ENCODE measurements at regions not wholly inside any gene's neighbourhood (a gene's known extent, or its start where the extent isn't known, plus 50 kb on each side); places are given as distances from the start of the nearest gene placed in this dataset.

DNA sequence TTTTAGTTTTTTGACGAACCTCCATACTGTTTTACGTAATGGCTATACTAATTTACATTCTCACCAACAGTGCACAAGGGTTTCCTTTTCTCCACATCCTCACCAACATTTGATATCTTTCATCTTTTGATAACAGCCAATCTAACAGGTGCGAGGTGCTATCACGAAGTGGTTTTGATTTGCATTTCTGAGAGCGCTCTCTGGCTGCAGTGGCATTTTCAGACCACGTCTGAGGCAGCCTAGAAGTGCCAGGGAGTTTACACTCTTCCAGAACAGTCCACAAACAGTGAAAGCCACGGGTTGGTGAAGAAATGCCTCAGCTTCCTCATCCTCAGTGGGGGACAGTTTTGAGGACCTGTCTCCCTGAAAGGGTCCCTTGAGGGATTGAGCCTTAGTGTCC is 471.0 kb downstream of the BCOR start:
- ChIA-PET POLR2A (no interaction called here), CTCF (no interaction called here)
- no peak for DNase-seq (ENCODE audit: low read depth)
- H3K27me3 ChIP-seq (ENCODE audit: control insufficient read depth, insufficient read depth, low read length) = no peaks in the 10 kb centered on the region
- TF ChIP-seq CTCF (IDR thresholded peaks at IDR 0.05; ENCODE audit: insufficient read depth, low read depth, low read length) = no peak
- no peaks in the 10 kb centered on the region for H3K36me3 ChIP-seq (ENCODE audit: control insufficient read depth, insufficient read depth, low read length)
- no peak overlapping the region for H3K4me3 ChIP-seq (ENCODE audit: low read depth, low read length)

DNA sequence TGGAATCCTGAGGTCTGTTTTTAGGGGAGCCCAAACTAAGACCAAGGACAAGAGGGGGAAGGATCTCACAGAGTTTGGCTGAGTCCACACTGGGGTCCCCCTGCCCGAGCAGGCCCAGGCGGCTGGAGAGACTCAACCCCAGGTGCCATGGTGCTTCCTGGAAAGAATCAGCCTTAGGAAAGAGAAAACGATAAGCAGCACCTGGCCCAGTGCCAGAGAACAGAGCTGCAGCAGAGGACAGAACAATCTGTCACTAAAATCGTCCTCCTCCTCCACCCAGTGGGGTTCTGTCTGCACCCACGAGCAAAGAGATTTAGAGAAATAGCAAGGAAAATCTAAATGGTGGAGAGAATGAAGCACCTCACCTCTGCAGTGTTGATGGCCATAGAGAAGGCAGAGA is 470.5 kb downstream of the BCOR start:
- TF ChIP-seq CTCF (IDR thresholded peaks at IDR 0.05; ENCODE audit: insufficient read depth, low read depth, low read length) = no peak
- POLR2A ChIA-PET = no interaction called here
- Histone ChIP-seq H3K36me3 (ENCODE audit: control insufficient read depth, insufficient read depth, low read length) (no peaks in the 10 kb centered on the region), H3K4me3 (ENCODE audit: low read depth, low read length) (no peak overlapping the region), H3K27me3 (ENCODE audit: control insufficient read depth, insufficient read depth, low read length) (no peaks in the 10 kb centered on the region)
- CTCF ChIA-PET = no interaction called here
- no peak for DNase-seq (ENCODE audit: low read depth)

DNA sequence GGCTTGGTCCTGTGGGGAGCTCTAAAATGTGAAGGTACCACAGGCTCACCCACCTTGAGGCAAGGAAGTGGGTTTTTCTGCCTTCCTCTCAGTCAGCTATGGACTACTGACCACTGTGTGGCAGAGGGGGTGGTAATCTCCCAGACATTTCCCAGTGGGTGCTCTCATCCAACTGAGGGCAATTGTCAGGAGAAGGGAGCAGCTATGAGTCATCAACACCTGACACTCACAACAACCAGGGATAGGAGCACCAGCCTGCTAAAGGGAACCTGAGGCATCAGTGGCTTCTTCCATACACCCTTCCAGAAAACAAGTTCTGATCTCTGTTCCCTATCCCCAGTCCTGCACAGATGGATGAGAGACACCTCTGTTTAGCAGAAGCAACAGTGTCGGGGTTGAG is 468.8 kb downstream of the BCOR start:
- no peak for TF ChIP-seq CTCF (IDR thresholded peaks at IDR 0.05; ENCODE audit: insufficient read depth, low read depth, low read length)
- Histone ChIP-seq H3K27me3 (ENCODE audit: control insufficient read depth, insufficient read depth, low read length) (no peaks in the 10 kb centered on the region), H3K4me3 (ENCODE audit: low read depth, low read length) (no peak overlapping the region), H3K36me3 (ENCODE audit: control insufficient read depth, insufficient read depth, low read length) (no peaks in the 10 kb centered on the region)
- CTCF ChIA-PET = no interaction called here
- POLR2A ChIA-PET = no interaction called here
- DNase-seq (ENCODE audit: low read depth) = no peak

DNA sequence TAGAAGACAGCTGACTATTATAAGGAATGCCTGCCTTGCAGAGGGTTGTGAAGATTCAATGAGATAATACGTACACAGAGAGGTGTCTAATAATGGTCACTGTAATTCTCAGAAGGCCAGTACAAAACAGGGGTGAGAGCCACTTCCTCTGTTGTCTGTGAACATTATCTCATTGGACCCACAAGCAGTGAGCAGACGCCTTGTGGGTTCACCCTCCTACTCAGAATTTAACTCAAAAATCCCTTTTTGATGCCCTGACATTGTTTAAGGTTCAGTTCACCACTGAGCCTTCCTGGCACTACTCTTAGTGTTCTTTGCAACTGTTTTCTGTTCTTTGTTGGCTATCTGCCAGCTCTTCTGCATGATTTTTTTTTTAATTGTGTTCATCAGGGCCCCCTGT is 467.4 kb downstream of the BCOR start:
- POLR2A ChIA-PET = no interaction called here

DNA sequence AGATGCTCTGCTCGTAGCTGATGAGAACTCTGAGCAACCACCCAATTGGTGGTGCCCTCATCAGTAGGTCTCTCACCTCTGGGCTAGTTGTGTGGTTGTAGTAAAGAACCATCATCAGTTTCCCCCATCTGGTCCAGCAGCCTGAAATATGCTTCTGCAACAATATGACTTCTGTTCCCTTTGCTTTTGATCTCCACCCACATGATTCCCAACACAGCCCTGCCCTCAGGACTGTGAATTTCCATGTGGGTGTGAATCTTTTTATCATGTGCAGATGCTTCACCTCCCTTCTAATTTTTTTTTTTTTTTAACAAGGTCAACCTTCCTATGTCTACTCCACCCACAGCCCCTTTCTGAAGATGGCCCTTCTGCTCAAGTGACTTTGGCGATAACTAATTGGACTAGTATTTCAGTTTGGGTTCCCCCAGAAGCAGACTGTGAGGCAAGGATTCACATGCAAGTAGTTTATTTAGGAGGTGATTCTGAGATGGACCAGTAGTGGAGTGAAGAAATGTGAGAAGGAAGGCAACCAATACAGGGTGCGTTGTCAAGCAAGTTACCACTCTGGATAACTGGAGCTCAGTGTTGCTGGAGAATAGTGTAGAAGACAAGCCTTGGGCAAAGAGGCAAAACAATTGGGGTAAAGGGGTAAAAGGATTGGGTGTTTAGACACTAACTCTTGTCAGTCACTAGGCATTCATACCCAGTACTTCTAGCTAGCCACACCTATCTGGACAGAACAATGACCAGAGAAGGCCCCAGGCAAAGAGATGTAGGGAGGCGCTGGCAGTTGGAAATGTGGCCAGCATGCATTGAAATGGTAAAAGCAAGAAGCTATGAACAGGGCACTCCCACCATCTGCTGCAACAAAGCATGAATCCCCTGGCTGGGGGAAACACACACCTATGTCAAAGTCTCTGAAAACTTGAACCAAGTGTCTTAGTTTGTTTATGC is 466.2 kb downstream of the BCOR start:
- Histone ChIP-seq H3K27me3 (ENCODE audit: control insufficient read depth, insufficient read depth, low read length) (no peaks in the 10 kb centered on the region), H3K36me3 (ENCODE audit: control insufficient read depth, insufficient read depth, low read length) (no peaks in the 10 kb centered on the region), H3K4me3 (ENCODE audit: low read depth, low read length) (no peak overlapping the region)
- ChIA-PET POLR2A (no interaction called here), CTCF (no interaction called here)
- TF ChIP-seq CTCF (IDR thresholded peaks at IDR 0.05; ENCODE audit: insufficient read depth, low read depth, low read length) = no peak
- no peak for DNase-seq (ENCODE audit: low read depth)

More for the DNA sequence above, 467.4 kb downstream of the BCOR start:
- no peak for DNase-seq (ENCODE audit: low read depth)
- TF ChIP-seq CTCF (IDR thresholded peaks at IDR 0.05; ENCODE audit: insufficient read depth, low read depth, low read length) = no peak
- no peak overlapping the region for H3K4me3 ChIP-seq (ENCODE audit: low read depth, low read length)
- H3K27me3 ChIP-seq (ENCODE audit: control insufficient read depth, insufficient read depth, low read length) = no peaks in the 10 kb centered on the region
- no peaks in the 10 kb centered on the region for H3K36me3 ChIP-seq (ENCODE audit: control insufficient read depth, insufficient read depth, low read length)
- CTCF ChIA-PET = no interaction called here

All from BJ (cell line).